ENCODE measurements at regions not wholly inside any gene's neighbourhood (a gene's known extent, or its start where the extent isn't known, plus 50 kb on each side); places are given as distances from the start of the nearest gene placed in this dataset.

DNA sequence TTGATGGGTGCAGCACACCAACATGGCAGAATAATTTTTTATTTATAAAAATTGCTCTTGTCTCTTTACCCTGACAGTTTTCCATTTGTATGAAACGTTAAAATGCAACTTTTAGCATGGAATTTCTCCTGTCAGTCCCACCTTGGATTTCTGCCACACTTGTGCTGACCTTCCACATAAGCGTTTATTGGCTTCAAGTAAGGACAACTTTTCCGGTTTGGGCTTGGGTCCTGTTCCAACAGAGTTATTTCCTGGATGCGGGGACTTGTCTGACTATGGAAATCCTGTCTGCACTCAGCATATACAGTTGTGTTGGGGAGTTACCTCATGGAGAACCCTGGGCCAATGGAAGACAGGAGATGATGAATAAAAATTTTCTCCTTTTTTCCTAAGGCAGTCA lies 294.7 kb downstream of the NAF1 start:
- Histone ChIP-seq H3K4me3 (ENCODE audit: low read length) (no peak overlapping the region), H3K27ac (ENCODE audit: low read depth in 1 of 2, low read length in 2 of 2) (no peak overlapping the region), H3K4me1 (ENCODE audit: insufficient read depth, low read length) (no peaks in the 10 kb centered on the region), H3K36me3 (ENCODE audit: insufficient read depth, low read length) (no peaks in the 10 kb centered on the region), H3K9me3 (ENCODE audit: control insufficient read depth in 1 of 2, insufficient read depth in 1 of 2, low read length in 2 of 2) (no peaks in the 10 kb centered on the region), H3K27me3 (ENCODE audit: control insufficient read depth in 1 of 2, insufficient read depth in 2 of 2, low read length in 2 of 2) (no peaks in the 10 kb centered on the region)
- TF ChIP-seq, protein P1, sequence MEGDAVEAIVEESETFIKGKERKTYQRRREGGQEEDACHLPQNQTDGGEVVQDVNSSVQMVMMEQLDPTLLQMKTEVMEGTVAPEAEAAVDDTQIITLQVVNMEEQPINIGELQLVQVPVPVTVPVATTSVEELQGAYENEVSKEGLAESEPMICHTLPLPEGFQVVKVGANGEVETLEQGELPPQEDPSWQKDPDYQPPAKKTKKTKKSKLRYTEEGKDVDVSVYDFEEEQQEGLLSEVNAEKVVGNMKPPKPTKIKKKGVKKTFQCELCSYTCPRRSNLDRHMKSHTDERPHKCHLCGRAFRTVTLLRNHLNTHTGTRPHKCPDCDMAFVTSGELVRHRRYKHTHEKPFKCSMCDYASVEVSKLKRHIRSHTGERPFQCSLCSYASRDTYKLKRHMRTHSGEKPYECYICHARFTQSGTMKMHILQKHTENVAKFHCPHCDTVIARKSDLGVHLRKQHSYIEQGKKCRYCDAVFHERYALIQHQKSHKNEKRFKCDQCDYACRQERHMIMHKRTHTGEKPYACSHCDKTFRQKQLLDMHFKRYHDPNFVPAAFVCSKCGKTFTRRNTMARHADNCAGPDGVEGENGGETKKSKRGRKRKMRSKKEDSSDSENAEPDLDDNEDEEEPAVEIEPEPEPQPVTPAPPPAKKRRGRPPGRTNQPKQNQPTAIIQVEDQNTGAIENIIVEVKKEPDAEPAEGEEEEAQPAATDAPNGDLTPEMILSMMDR (IDR thresholded peaks at IDR 0.05), result no peak
- CTCF ChIA-PET, result no interaction called here
- POLR2A ChIA-PET, result no interaction called here
- H3K9me3 Mint-ChIP-seq, result peaks cover 5% of the 10 kb centered on the region
- intact Hi-C loops (cut with DNase I, micrococcal nuclease), result no loop called here
- H3K27me3 Mint-ChIP-seq, result no peaks in the 10 kb centered on the region
- DNase-seq (no peak), ATAC-seq (ENCODE audit: poor library complexity) (no peak)
- H3K27ac Mint-ChIP-seq, result no peak overlapping the region
- no peaks in the 10 kb centered on the region for H3K36me3 Mint-ChIP-seq (ENCODE audit: low read depth)
- no peak overlapping the region for H3K4me3 Mint-ChIP-seq
- no peaks in the 10 kb centered on the region for H3K4me1 Mint-ChIP-seq (ENCODE audit: low read depth)

DNA sequence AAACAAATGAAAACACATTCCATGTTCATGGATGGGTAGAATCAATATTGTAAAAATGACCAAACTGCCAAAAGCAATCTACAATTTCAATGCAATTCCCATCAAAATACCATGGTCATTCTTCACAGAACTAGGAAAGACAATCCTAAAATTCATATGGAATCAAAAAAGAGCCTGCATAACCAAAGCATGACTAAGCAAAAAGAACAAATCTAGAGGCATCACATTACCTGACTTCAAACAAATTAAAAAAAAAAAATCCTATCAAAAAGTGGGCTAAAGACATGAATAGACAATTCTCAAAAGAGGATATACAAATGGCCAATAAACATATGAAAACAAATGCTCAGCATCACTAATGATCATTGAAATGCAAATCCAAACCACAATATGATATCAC lies 297.5 kb downstream of the NAF1 start:
- no peak overlapping the region for H3K4me3 ChIP-seq (ENCODE audit: low read length)
- H3K4me1 ChIP-seq (ENCODE audit: insufficient read depth, low read length), result no peaks in the 10 kb centered on the region
- DNase-seq, result no peak
- ChIA-PET POLR2A (no interaction called here), CTCF (no interaction called here)
- no peaks in the 10 kb centered on the region for H3K36me3 Mint-ChIP-seq (ENCODE audit: low read depth)
- no peak overlapping the region for H3K4me3 Mint-ChIP-seq
- H3K27ac ChIP-seq (ENCODE audit: low read depth in 1 of 2, low read length in 2 of 2), result no peak overlapping the region
- intact Hi-C loops (cut with DNase I, micrococcal nuclease), result no loop called here
- no peaks in the 10 kb centered on the region for H3K36me3 ChIP-seq (ENCODE audit: insufficient read depth, low read length)
- no peaks in the 10 kb centered on the region for H3K27me3 Mint-ChIP-seq
- peaks cover 5% of the 10 kb centered on the region for H3K9me3 Mint-ChIP-seq
- H3K9me3 ChIP-seq (ENCODE audit: control insufficient read depth in 1 of 2, insufficient read depth in 1 of 2, low read length in 2 of 2), result no peaks in the 10 kb centered on the region
- no peak for ATAC-seq (ENCODE audit: poor library complexity)
- TF ChIP-seq, protein P1 (IDR thresholded peaks at IDR 0.05), result no peak
- no peaks in the 10 kb centered on the region for H3K27me3 ChIP-seq (ENCODE audit: control insufficient read depth in 1 of 2, insufficient read depth in 2 of 2, low read length in 2 of 2)
- no peak overlapping the region for H3K27ac Mint-ChIP-seq
- H3K4me1 Mint-ChIP-seq (ENCODE audit: low read depth), result no peaks in the 10 kb centered on the region

DNA sequence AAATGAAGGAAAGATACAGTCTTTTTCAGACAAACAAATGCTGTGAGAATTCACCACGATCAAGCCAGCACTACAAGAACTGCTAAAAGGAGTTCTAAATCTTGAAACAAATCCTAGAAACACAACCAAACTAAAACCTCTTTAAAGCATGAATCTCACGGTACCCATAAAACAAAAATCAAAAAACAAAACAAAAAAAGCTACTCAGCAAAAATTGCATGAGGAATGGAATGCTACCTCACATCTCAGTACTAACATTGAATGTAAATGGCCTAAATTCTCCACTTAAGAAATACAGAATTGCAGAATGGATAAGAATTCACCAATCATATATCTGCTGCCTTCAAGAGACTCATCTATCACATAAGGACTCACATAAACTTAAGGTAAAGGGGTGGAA lies 300.1 kb downstream of the NAF1 start:
- TF ChIP-seq, protein P1 (IDR thresholded peaks at IDR 0.05), result no peak
- CTCF ChIA-PET, result no interaction called here
- no peaks in the 10 kb centered on the region for H3K36me3 ChIP-seq (ENCODE audit: insufficient read depth, low read length)
- no peak overlapping the region for H3K27ac ChIP-seq (ENCODE audit: low read depth in 1 of 2, low read length in 2 of 2)
- no peaks in the 10 kb centered on the region for H3K9me3 ChIP-seq (ENCODE audit: control insufficient read depth in 1 of 2, insufficient read depth in 1 of 2, low read length in 2 of 2)
- no peaks in the 10 kb centered on the region for H3K36me3 Mint-ChIP-seq (ENCODE audit: low read depth)
- no peak overlapping the region for H3K4me3 ChIP-seq (ENCODE audit: low read length)
- H3K4me1 Mint-ChIP-seq (ENCODE audit: low read depth), result no peaks in the 10 kb centered on the region
- no peak overlapping the region for H3K27ac Mint-ChIP-seq
- no peaks in the 10 kb centered on the region for H3K27me3 ChIP-seq (ENCODE audit: control insufficient read depth in 1 of 2, insufficient read depth in 2 of 2, low read length in 2 of 2)
- H3K9me3 Mint-ChIP-seq, result peaks cover 5% of the 10 kb centered on the region
- H3K4me1 ChIP-seq (ENCODE audit: insufficient read depth, low read length), result no peaks in the 10 kb centered on the region
- ATAC-seq (ENCODE audit: poor library complexity) (no peak), DNase-seq (no peak)
- no peaks in the 10 kb centered on the region for H3K27me3 Mint-ChIP-seq
- H3K4me3 Mint-ChIP-seq, result no peak overlapping the region
- intact Hi-C loops (cut with DNase I, micrococcal nuclease), result no loop called here
- POLR2A ChIA-PET, result no interaction called here
